HG03060 (cell line): ENCODE measurements at regions not wholly inside any gene's neighbourhood (a gene's known extent, or its start where the extent isn't known, plus 50 kb on each side); places are given as distances from the start of the nearest gene placed in this dataset.

Experiments
- ATAC-seq: cut with Tn5 transposase; IDR thresholded peaks from one replicate; pipeline ENCODE4 v1.9.1; 2021; ENCODE audit warnings: low read depth, moderate number of reproducible peaks; ENCODE audit not compliant: unreplicated experiment

GRCh38 chr5:117220730-117221129 lies 646.1 kb upstream of the SEMA6A start:
- ATAC-seq, result no peak

- ATAC-seq, result no peak
Measured at GRCh38 chr5:117218789-117219188, 644.2 kb upstream of the SEMA6A start.

- no peak for ATAC-seq
Measured at GRCh38 chr5:117212866-117213265, 638.2 kb upstream of the SEMA6A start.

- ATAC-seq, result no peak
Measured at GRCh38 chr5:117210796-117211195, 636.2 kb upstream of the SEMA6A start.

GRCh38 chr5:117209479-117209878 lies 634.9 kb upstream of the SEMA6A start:
- ATAC-seq, result no peak

- no peak for ATAC-seq
Measured at GRCh38 chr5:117207088-117207668, 632.6 kb upstream of the SEMA6A start.

- ATAC-seq, result no peak
Measured at GRCh38 chr5:117205894-117206293, 631.3 kb upstream of the SEMA6A start.

GRCh38 chr5:117204926-117205869 lies 630.6 kb upstream of the SEMA6A start:
- no peak for ATAC-seq

GRCh38 chr5:117204404-117204803 lies 629.8 kb upstream of the SEMA6A start:
- no peak for ATAC-seq

GRCh38 chr5:117203584-117203983 lies 629.0 kb upstream of the SEMA6A start:
- no peak for ATAC-seq

GRCh38 chr5:117201001-117201400 lies 626.4 kb upstream of the SEMA6A start:
- no peak for ATAC-seq

GRCh38 chr5:117195076-117195475 lies 620.5 kb upstream of the SEMA6A start:
- no peak for ATAC-seq

GRCh38 chr5:117191251-117191650 lies 616.6 kb upstream of the SEMA6A start:
- ATAC-seq, result no peak

GRCh38 chr5:117189784-117190183 lies 615.2 kb upstream of the SEMA6A start:
- no peak for ATAC-seq

- ATAC-seq, result no peak
Measured at GRCh38 chr5:117188211-117188610, 613.6 kb upstream of the SEMA6A start.

GRCh38 chr5:117186751-117187150 lies 612.1 kb upstream of the SEMA6A start:
- no peak for ATAC-seq

- ATAC-seq, result no peak
Measured at GRCh38 chr5:117183326-117183725, 608.7 kb upstream of the SEMA6A start.

- ATAC-seq, result no peak
Measured at GRCh38 chr5:117182104-117182503, 607.5 kb upstream of the SEMA6A start.

- ATAC-seq, result no peak
Measured at GRCh38 chr5:117177302-117177701, 602.7 kb upstream of the SEMA6A start.

GRCh38 chr5:117165068-117165467 lies 590.4 kb upstream of the SEMA6A start:
- no peak for ATAC-seq

GRCh38 chr5:117161718-117162335 lies 587.2 kb upstream of the SEMA6A start:
- ATAC-seq, result no peak
